ENCODE measurements at regions not wholly inside any gene's neighbourhood (a gene's known extent, or its start where the extent isn't known, plus 50 kb on each side); places are given as distances from the start of the nearest gene placed in this dataset.

GRCh38 chr3:30169487-30169886 lies 436.9 kb upstream of the TGFBR2 start:
- Histone ChIP-seq H3K9me3 (ENCODE audit: insufficient read depth in 2 of 2, low read depth in 1 of 2, low read length in 1 of 2) (no peaks in the 10 kb centered on the region), H2BK20ac (ENCODE audit: low read length) (no peak overlapping the region), H3K9ac (replicated peaks in 1 of 4; ENCODE audit: extremely low read depth in 1 of 4, low read depth in 3 of 4, low read length in 3 of 4) (no peak overlapping the region), H4K20me1 (replicated peaks in 1 of 2; ENCODE audit: control insufficient read depth in 1 of 2, insufficient read depth in 2 of 2, low read length in 2 of 2) (no peaks in the 10 kb centered on the region), H3K23ac (ENCODE audit: insufficient read length) (no peak overlapping the region), H3K4me2 (ENCODE audit: insufficient read depth in 1 of 2, low read depth in 2 of 2, low read length in 2 of 2) (no peak overlapping the region), H3K36me3 (ENCODE audit: control insufficient read depth in 2 of 4, insufficient read depth in 4 of 4, low read length in 3 of 4) (no peaks in the 10 kb centered on the region), H2AK5ac (ENCODE audit: low read depth, low read length) (no peak overlapping the region), H3K56ac (replicated peaks; ENCODE audit: insufficient read length, low read depth, low read length) (no peak overlapping the region), H4K5ac (ENCODE audit: insufficient read length, low read depth, low read length) (no peak overlapping the region), H2BK15ac (ENCODE audit: low read length) (no peak overlapping the region), H3K14ac (ENCODE audit: insufficient read length) (no peak overlapping the region), H4K91ac (replicated peaks; ENCODE audit: insufficient read length, low read length) (no peak overlapping the region), H3K4ac (replicated peaks; ENCODE audit: insufficient read length, low read depth, low read length) (no peak overlapping the region), H3K27ac (ENCODE audit: low read depth, low read length) (no peak overlapping the region), H3K27me3 (replicated peaks in 1 of 4; ENCODE audit: control insufficient read depth in 3 of 4, extremely low read depth in 1 of 4, insufficient read depth in 3 of 4, low read length in 3 of 4) (no peaks in the 10 kb centered on the region), H2BK120ac (replicated peaks; ENCODE audit: low read depth, low read length) (no peak overlapping the region), H3K4me3 (ENCODE audit: extremely low read depth in 1 of 4, insufficient read depth in 2 of 4, low read depth in 3 of 4, low read length in 4 of 4) (no peak overlapping the region), H2BK5ac (ENCODE audit: low read depth, low read length) (no peak overlapping the region), H4K8ac (ENCODE audit: extremely low read depth, insufficient read depth, low read length) (no peak overlapping the region), H3K23me2 (ENCODE audit: low read depth, low read length) (no peaks in the 10 kb centered on the region), H3K79me2 (ENCODE audit: control insufficient read depth in 1 of 2, insufficient read depth in 2 of 2, low read length in 2 of 2) (no peaks in the 10 kb centered on the region), H3K4me1 (replicated peaks in 1 of 4; ENCODE audit: control insufficient read depth in 3 of 4, insufficient read depth in 4 of 4, low read length in 3 of 4) (no peaks in the 10 kb centered on the region), H2BK12ac (ENCODE audit: low read depth, low read length) (no peak overlapping the region), H3K18ac (ENCODE audit: extremely low read depth, low read length) (no peak overlapping the region), H2AFZ (ENCODE audit: low read length) (no peak overlapping the region), H3K79me1 (ENCODE audit: low read depth, low read length) (no peaks in the 10 kb centered on the region)
- ChIA-PET CTCF (ENCODE audit: partially characterized antibody) (no interaction called here), POLR2A (ENCODE audit: partially characterized antibody) (no interaction called here)
- DNase-seq (ENCODE audit: low read depth in 1 of 2, low spot score in 2 of 2) (no peak), FAIRE-seq (no peak)
- no peak for TF ChIP-seq CHD1 (IDR thresholded peaks at IDR 0.05; ENCODE audit: low read depth, low read length)
- no peak for TF ChIP-seq GTF2F1 (IDR thresholded peaks at IDR 0.05; ENCODE audit: borderline replicate concordance, low read depth, low read length)
- no peak for TF ChIP-seq TBP (IDR thresholded peaks at IDR 0.05; ENCODE audit: low read depth, low read length)
- TF ChIP-seq RBBP5 (IDR thresholded peaks at IDR 0.05; ENCODE audit: borderline replicate concordance, low read depth, low read length), result no peak
- TF ChIP-seq BRCA1 (IDR thresholded peaks at IDR 0.05; ENCODE audit: low read depth, low read length), result no peak
- TF ChIP-seq TAF1 (IDR thresholded peaks at IDR 0.05; ENCODE audit: low read depth, low read length), result no peak
- no peak for TF ChIP-seq CBX5 (IDR thresholded peaks at IDR 0.05; ENCODE audit: low read depth, low read length)
- TF ChIP-seq RNF2 (IDR thresholded peaks at IDR 0.05; ENCODE audit: borderline replicate concordance, low read depth, low read length, missing control alignments, poor library complexity, severe bottlenecking), result no peak
- no peak for TF ChIP-seq SIRT6 (IDR thresholded peaks at IDR 0.05; ENCODE audit: low read length)
- no peak for TF ChIP-seq POLR2A (IDR thresholded peaks at IDR 0.05; ENCODE audit: control extremely low read depth in 1 of 2, low read depth in 2 of 2, low read length in 2 of 2)
- no peak for TF ChIP-seq EZH2 (IDR thresholded peaks at IDR 0.05; ENCODE audit: low read depth, low read length, severe bottlenecking)
- no peak for TF ChIP-seq CREB1 (IDR thresholded peaks at IDR 0.05)
- TF ChIP-seq KDM1A (IDR thresholded peaks at IDR 0.05; ENCODE audit: borderline replicate concordance, low read length), result no peak
- no peak for TF ChIP-seq ATF2 (IDR thresholded peaks at IDR 0.05; ENCODE audit: low read length)
- no peak for TF ChIP-seq TEAD4 (IDR thresholded peaks at IDR 0.05; ENCODE audit: low read depth, low read length)
